Epithelial cell of prostate (primary cell): ENCODE measurements at regions not wholly inside any gene's neighbourhood (a gene's known extent, or its start where the extent isn't known, plus 50 kb on each side); places are given as distances from the start of the nearest gene placed in this dataset.

Experiments used
- DNase-seq: peaks from one replicate; pipeline ENCODE4 v3.0.0-alpha.2; 2011; ENCODE audit warnings: low read depth, low spot score
- H3K27ac ChIP-seq: fragments of 450-650 bp; 2 replicates; pipeline ENCODE4 v1.5.1; 2017; ENCODE audit warnings: mild to moderate bottlenecking

GRCh38 chr14:94962166-94962575 lies 192.3 kb upstream of the GSC start:
- DNase-seq: no peak
- no peak overlapping the region for H3K27ac ChIP-seq

- no peak overlapping the region for H3K27ac ChIP-seq
- DNase-seq: no peak
Measured at GRCh38 chr14:94961386-94962165, 191.7 kb upstream of the GSC start.

GRCh38 chr14:94960285-94961001 lies 190.5 kb upstream of the GSC start:
- no peak for DNase-seq

GRCh38 chr14:94953541-94954260 lies 183.8 kb upstream of the GSC start:
- DNase-seq: no peak
- H3K27ac ChIP-seq: no peak overlapping the region

More at GRCh38 chr14:94960285-94961001, 190.5 kb upstream of the GSC start:
- no peak overlapping the region for H3K27ac ChIP-seq

GRCh38 chr14:94952097-94952496 lies 182.2 kb upstream of the GSC start:
- H3K27ac ChIP-seq: no peak overlapping the region
- DNase-seq: no peak

- DNase-seq: no peak
- no peak overlapping the region for H3K27ac ChIP-seq
Measured at GRCh38 chr14:94946244-94946643, 176.3 kb upstream of the GSC start.

GRCh38 chr14:94945615-94946014 lies 175.7 kb upstream of the GSC start:
- no peak for DNase-seq
- H3K27ac ChIP-seq: no peak overlapping the region

- H3K27ac ChIP-seq: no peak overlapping the region
- no peak for DNase-seq
Measured at GRCh38 chr14:94944636-94945258, 174.8 kb upstream of the GSC start.

GRCh38 chr14:94942601-94943000 lies 172.7 kb upstream of the GSC start:
- DNase-seq: no peak
- no peak overlapping the region for H3K27ac ChIP-seq

GRCh38 chr14:94941311-94941710 lies 171.4 kb upstream of the GSC start:
- H3K27ac ChIP-seq: no peak overlapping the region
- DNase-seq: no peak

GRCh38 chr14:94940263-94940993 lies 170.5 kb upstream of the GSC start:
- no peak for DNase-seq

GRCh38 chr14:94938016-94938415 lies 168.1 kb upstream of the GSC start:
- no peak for DNase-seq
- H3K27ac ChIP-seq: no peak overlapping the region

More at GRCh38 chr14:94940263-94940993, 170.5 kb upstream of the GSC start:
- H3K27ac ChIP-seq: no peak overlapping the region

- no peak for DNase-seq
Measured at GRCh38 chr14:94936901-94937685, 167.2 kb upstream of the GSC start.

GRCh38 chr14:94936401-94936892 lies 166.5 kb upstream of the GSC start:
- no peak for DNase-seq
- H3K27ac ChIP-seq: no peak overlapping the region

More at GRCh38 chr14:94936901-94937685, 167.2 kb upstream of the GSC start:
- H3K27ac ChIP-seq: no peak overlapping the region

GRCh38 chr14:94935706-94936300 lies 165.9 kb upstream of the GSC start:
- no peak for DNase-seq
- H3K27ac ChIP-seq: no peak overlapping the region

- no peak for DNase-seq
- no peak overlapping the region for H3K27ac ChIP-seq
Measured at GRCh38 chr14:94934276-94934810, 164.4 kb upstream of the GSC start.

- DNase-seq: no peak
- H3K27ac ChIP-seq: no peak overlapping the region
Measured at GRCh38 chr14:94933486-94933885, 163.6 kb upstream of the GSC start.

- DNase-seq: no peak
Measured at GRCh38 chr14:94932589-94932988, 162.7 kb upstream of the GSC start.

More at GRCh38 chr14:94932589-94932988, 162.7 kb upstream of the GSC start:
- no peak overlapping the region for H3K27ac ChIP-seq
